Gastrocnemius medialis (tissue), 4 donors: ENCODE measurements at regions not wholly inside any gene's neighbourhood (a gene's known extent, or its start where the extent isn't known, plus 50 kb on each side); places are given as distances from the start of the nearest gene placed in this dataset.

Experiments used
- ATAC-seq, 2 donors: fragments of 150-250 bp; one replicate each; pipeline ENCODE4 v1.9.1; 2016
- DNase-seq, 2 donors: peaks; one replicate each; pipeline ENCODE4 v3.0.0-alpha.2; 2019
- H3K27ac ChIP-seq, 4 donors: fragments of 200-600 bp; sonication (generic); 1 replicate in 1 of 4; 2 replicates in 3 of 4; pipeline ENCODE4 v1.5.1; 2016 to 2018; ENCODE audit warnings: mild to moderate bottlenecking in 2 of 4, moderate library complexity in 1 of 4
- H3K27me3 ChIP-seq, 3 donors: fragments of 200-600 bp; sonication (generic) in 2 of 3; 1 replicate in 1 of 3; 2 replicates in 2 of 3; pipeline versions ENCODE4 v1.5.1 to v1.6.0; 2016 to 2019; ENCODE audit warnings: mild to moderate bottlenecking in 1 of 3, moderate library complexity in 1 of 3
- H3K36me3 ChIP-seq, 2 donors: fragments of 200-600 bp; sonication (generic) in 1 of 2; one replicate each; pipeline ENCODE4 v1.5.1; 2017 to 2018
- H3K4me1 ChIP-seq, 2 donors: fragments of 200-600 bp; sonication (generic) in 1 of 2; one replicate each; pipeline ENCODE4 v1.5.1; 2016 to 2017; ENCODE audit warnings: mild to moderate bottlenecking in 2 of 2
- H3K4me3 ChIP-seq, 4 donors: fragments of 200-600 bp; sonication (generic) in 3 of 4; 1 replicate in 1 of 4; 2 replicates in 3 of 4; pipeline ENCODE4 v1.5.1; 2016 to 2019; ENCODE audit warnings: mild to moderate bottlenecking in 2 of 4
- H3K9me3 ChIP-seq, 3 donors: fragments of 200-600 bp; sonication (generic) in 2 of 3; 1 replicate in 1 of 3; 2 replicates in 2 of 3; pipeline ENCODE4 v1.5.1; 2016 to 2019
- POLR2A ChIP-seq, 2 donors: fragments of 450-650 bp; IDR thresholded peaks; one replicate each; pipeline ENCODE4 v1.6.1; 2017; ENCODE audit warnings: antibody characterized with exemption in 2 of 2, mild to moderate bottlenecking in 2 of 2, moderate library complexity in 2 of 2
- in situ Hi-C, 4 donors: fragments of 200-750 bp; cut with MboI; loops; one replicate each; pipeline versions ENCODE4 v1.15.0 to v1.8.0; 2017; ENCODE audit warnings: low sequenced_read_pairs in 4 of 4
- intact Hi-C: fragments of 100-400 bp; cut with DNase I; formaldehyde crosslinking; loops from one replicate; pipeline ENCODE4 v1.15.1; 2023; ENCODE audit warnings: low total_unique reads
- TF ChIP-seq, protein P1 (sequence below), 5 experiments: fragments of 450-650 bp in 3 of 5; fragments of 200-600 bp in 2 of 5; sonication (generic) in 2 of 5; IDR thresholded peaks in 4 of 5; conservative IDR thresholded peaks in 1 of 5; 1 replicate in 4 of 5; 2 replicates in 1 of 5; pipeline ENCODE4 v1.5.1; 2016 to 2019; ENCODE audit warnings: antibody characterized with exemption in 5 of 5, mild to moderate bottlenecking in 3 of 5, moderate library complexity in 3 of 5

DNA sequence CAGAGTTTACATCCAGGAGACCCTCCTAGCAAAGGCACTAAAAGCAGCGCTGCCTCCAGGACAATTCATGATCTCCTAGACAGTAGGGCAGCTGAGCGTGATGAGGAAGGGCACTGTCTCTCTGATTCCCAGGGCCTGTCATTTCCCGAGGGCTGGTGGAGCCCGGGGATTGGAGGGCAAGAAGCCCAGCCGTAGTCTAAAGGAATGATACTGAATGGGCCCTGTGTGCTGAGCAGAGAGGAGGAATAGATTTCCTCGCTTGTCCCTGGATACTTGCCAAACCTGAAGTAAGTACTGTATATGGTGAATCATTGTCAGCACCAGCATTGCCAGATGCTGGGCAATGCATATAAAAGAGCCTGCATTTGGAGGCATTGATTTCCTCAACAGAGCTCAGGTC, 88.0 kb upstream of the SLITRK2 start:
- intact Hi-C loops: no loop called here

GRCh38 chrX:145735036-145735435, 82.6 kb upstream of the SLITRK2 start:
- H3K4me3 ChIP-seq: no peak overlapping the region
- TF ChIP-seq, protein P1, sequence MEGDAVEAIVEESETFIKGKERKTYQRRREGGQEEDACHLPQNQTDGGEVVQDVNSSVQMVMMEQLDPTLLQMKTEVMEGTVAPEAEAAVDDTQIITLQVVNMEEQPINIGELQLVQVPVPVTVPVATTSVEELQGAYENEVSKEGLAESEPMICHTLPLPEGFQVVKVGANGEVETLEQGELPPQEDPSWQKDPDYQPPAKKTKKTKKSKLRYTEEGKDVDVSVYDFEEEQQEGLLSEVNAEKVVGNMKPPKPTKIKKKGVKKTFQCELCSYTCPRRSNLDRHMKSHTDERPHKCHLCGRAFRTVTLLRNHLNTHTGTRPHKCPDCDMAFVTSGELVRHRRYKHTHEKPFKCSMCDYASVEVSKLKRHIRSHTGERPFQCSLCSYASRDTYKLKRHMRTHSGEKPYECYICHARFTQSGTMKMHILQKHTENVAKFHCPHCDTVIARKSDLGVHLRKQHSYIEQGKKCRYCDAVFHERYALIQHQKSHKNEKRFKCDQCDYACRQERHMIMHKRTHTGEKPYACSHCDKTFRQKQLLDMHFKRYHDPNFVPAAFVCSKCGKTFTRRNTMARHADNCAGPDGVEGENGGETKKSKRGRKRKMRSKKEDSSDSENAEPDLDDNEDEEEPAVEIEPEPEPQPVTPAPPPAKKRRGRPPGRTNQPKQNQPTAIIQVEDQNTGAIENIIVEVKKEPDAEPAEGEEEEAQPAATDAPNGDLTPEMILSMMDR (IDR thresholded peaks at IDR 0.05 in 4 of 5, conservative IDR thresholded peaks at IDR 0.05 in 1 of 5): no peak
- TF ChIP-seq POLR2A (IDR thresholded peaks at IDR 0.05): no peak
- in situ Hi-C loops (no loop called here), intact Hi-C loops (no loop called here)
- no peaks in the 10 kb centered on the region for H3K4me1 ChIP-seq
- H3K27me3 ChIP-seq: no peaks in the 10 kb centered on the region
- no peaks in the 10 kb centered on the region for H3K36me3 ChIP-seq
- no peak overlapping the region for H3K27ac ChIP-seq
- ATAC-seq (no peak), DNase-seq (no peak)
- no peaks in the 10 kb centered on the region for H3K9me3 ChIP-seq

More for the DNA sequence above, 88.0 kb upstream of the SLITRK2 start:
- TF ChIP-seq, protein P1 (IDR thresholded peaks at IDR 0.05 in 4 of 5, conservative IDR thresholded peaks at IDR 0.05 in 1 of 5): no peak
- no peak for TF ChIP-seq POLR2A (IDR thresholded peaks at IDR 0.05)
- ATAC-seq: no peak
- no peaks in the 10 kb centered on the region for H3K9me3 ChIP-seq
- H3K27ac ChIP-seq: no peak overlapping the region
- no peak for DNase-seq
- no peak overlapping the region for H3K4me3 ChIP-seq
- in situ Hi-C loops: no loop called here
- H3K4me1 ChIP-seq: no peaks in the 10 kb centered on the region
- H3K27me3 ChIP-seq: no peaks in the 10 kb centered on the region
- no peaks in the 10 kb centered on the region for H3K36me3 ChIP-seq

- no peak for DNase-seq
- intact Hi-C loops: no loop called here
These were observed 65.7 kb upstream of the SLITRK2 start for GRCh38 chrX:145751943-145752342.

More at GRCh38 chrX:145751943-145752342, 65.7 kb upstream of the SLITRK2 start:
- Histone ChIP-seq H3K4me1 (no peaks in the 10 kb centered on the region), H3K4me3 (no peak overlapping the region), H3K27me3 (no peaks in the 10 kb centered on the region), H3K9me3 (no peaks in the 10 kb centered on the region), H3K27ac (no peak overlapping the region), H3K36me3 (no peaks in the 10 kb centered on the region)
- in situ Hi-C loops: no loop called here
- no peak for ATAC-seq
- TF ChIP-seq POLR2A (IDR thresholded peaks at IDR 0.05): no peak
- TF ChIP-seq, protein P1 (IDR thresholded peaks at IDR 0.05 in 4 of 5, conservative IDR thresholded peaks at IDR 0.05 in 1 of 5): no peak
